Muscle of leg (tissue), 3 donors: ENCODE measurements at regions not wholly inside any gene's neighbourhood (a gene's known extent, or its start where the extent isn't known, plus 50 kb on each side); places are given as distances from the start of the nearest gene placed in this dataset.

ENCODE experiments used
- DNase-seq: peaks from one replicate; pipeline ENCODE4 v3.0.0; 2013
- H3K27ac ChIP-seq: one replicate; pipeline ENCODE4 v1.5.1; 2013; ENCODE audit warnings: mild to moderate bottlenecking, low read length, control low read depth
- H3K27me3 ChIP-seq: one replicate; pipeline ENCODE4 v1.6.1; 2013; ENCODE audit warnings: low read length; ENCODE audit not compliant: control insufficient read depth, insufficient read depth
- H3K36me3 ChIP-seq: one replicate; pipeline ENCODE4 v1.6.1; 2013; ENCODE audit warnings: low read length; ENCODE audit not compliant: control insufficient read depth, insufficient read depth
- H3K4me1 ChIP-seq: one replicate; pipeline ENCODE4 v1.6.1; 2013; ENCODE audit warnings: low read length; ENCODE audit not compliant: control insufficient read depth, insufficient read depth
- H3K4me3 ChIP-seq: one replicate; pipeline ENCODE4 v1.5.1; 2013; ENCODE audit warnings: low read length, control low read depth
- H3K9me3 ChIP-seq: replicated peaks from 2 replicates; pipeline ENCODE4 v1.6.1; 2013; ENCODE audit warnings: low read depth, low read length; ENCODE audit not compliant: control insufficient read depth
- WGBS: methylation state at CpG from one replicate; pipeline ENCODE4 v1.1.5; 2013; ENCODE audit warnings: missing lambda C conversion rate; ENCODE audit not compliant: insufficient coverage; 5-methylcytosine and 5-hydroxymethylcytosine counted together

DNA sequence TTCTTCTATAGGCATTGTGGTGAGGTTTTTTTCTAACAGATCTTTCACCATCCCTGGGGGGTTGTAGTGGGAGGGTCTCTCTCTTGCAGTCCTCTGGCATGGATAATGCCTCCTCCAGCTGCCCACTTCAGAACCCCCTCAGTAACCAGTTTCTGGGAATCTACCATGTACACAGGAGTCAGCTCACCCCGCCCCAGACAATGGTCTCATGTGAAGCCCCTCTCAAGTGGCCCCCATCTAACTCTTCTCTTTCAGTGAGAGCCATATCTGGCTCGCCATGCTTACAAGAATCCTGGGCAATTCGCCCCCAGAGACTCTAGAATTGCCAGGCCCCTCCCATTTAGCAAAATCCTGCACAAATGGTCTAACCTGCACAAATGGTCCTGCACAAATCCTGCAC, 144.4 kb upstream of the FSTL4 start:
- Histone ChIP-seq H3K27ac (no peak overlapping the region), H3K9me3 (no peaks in the 10 kb centered on the region), H3K4me3 (no peak overlapping the region), H3K27me3 (peaks cover 4% of the 10 kb centered on the region), H3K36me3 (no peaks in the 10 kb centered on the region), H3K4me1 (no peaks in the 10 kb centered on the region)
- WGBS = 47% methylated on average over 3 of the region's 3 CpGs
- no peak for DNase-seq

DNA sequence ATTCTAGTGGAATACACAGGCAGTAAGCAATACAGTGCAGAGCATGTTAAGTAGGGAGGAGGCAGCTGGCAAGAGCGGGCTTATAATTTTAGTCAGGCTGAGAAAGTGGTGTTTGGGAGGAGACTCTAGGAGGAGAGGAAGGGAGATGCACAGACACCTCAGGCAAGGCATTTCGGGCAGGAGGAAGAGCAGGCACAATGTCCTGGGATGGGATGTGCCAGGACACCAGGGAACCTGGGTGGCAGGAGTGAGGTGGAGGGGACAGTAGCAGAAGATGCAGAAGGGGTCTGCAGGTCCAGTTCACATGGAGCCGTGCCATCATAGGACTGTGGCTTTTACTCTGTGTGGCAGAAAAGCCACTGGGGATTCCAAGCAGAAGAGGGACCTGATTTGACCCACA, 143.7 kb upstream of the FSTL4 start:
- peaks cover 4% of the 10 kb centered on the region for H3K27me3 ChIP-seq
- 84% methylated on average over 3 of the region's 3 CpGs for WGBS
- no peak for DNase-seq

DNA sequence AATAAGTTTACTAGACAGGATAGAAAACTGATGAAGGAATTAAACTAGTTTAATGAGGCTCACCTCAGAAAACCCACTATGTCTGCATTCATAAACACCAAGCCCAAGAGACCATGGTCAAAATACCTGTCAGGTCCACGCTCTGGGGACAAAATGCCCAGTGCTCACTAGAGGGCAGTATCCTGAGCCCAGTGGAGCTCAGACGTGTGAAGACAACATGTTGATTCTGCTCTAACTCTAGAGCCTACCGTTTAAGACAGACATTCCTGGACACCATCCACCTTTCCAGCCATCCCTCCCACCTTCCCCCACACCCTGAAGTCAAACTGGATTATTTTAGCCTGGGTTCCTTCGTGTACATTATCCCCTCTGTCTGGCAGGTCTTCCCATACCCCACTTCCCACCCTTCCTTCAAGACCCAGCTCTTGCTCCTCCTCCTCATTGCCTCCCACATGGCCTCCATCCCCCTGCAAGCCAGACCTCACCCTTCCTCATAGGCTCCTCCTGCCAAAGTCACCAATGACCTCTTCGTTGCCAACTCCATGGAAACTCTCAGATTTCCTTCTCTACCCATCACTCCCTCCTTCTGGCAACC, 142.3 kb upstream of the FSTL4 start:
- Histone ChIP-seq H3K27ac (no peak overlapping the region), H3K9me3 (no peaks in the 10 kb centered on the region), H3K4me3 (no peak overlapping the region), H3K4me1 (no peaks in the 10 kb centered on the region), H3K36me3 (no peaks in the 10 kb centered on the region), H3K27me3 (peaks cover 4% of the 10 kb centered on the region)
- 39% methylated on average over 5 of the region's 5 CpGs for WGBS
- DNase-seq = peak; percentile 5

More for the DNA sequence above, 143.7 kb upstream of the FSTL4 start:
- H3K9me3 ChIP-seq = no peaks in the 10 kb centered on the region
- H3K4me1 ChIP-seq = no peaks in the 10 kb centered on the region
- H3K4me3 ChIP-seq = no peak overlapping the region
- H3K36me3 ChIP-seq = no peaks in the 10 kb centered on the region
- no peak overlapping the region for H3K27ac ChIP-seq

DNA sequence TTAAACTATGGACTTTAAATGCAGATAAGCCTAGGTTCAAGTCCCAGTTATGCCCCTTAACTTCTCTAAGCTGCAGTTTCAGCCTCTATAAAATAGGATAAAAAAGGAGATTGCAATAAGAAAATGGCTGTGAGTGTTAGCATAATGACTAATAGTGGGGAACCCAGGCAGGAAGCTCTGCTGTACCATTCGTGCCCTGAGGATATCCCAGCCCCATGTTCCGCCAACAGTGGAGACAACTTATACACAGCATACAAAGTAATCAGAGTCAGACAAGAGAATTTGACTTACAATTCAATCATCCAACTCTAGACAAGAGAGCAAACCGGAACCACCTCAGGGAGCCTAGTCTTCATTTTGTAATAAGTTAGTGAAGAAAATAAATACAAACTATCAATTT, 141.5 kb upstream of the FSTL4 start:
- 83% methylated on average over 1 of the region's 3 CpGs for WGBS

DNA sequence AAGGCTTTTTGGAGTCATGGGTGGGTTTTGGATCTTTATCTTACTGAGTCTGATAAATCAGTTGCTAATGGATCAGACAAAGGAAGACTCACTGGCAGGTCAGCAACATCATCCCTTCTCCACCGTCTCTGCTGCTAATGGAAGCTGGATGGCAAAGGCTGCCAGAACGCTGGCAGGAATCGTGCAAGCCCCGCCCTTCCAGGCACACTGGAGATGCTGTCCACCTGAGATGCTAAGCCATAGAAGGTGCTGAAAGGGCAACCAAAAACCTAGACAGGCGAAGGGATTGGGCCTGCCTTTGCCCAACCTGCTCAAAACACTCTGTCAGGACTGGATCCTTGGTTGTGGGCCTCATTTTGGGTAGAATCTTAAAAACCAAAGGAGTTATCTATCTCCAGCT, 139.5 kb upstream of the FSTL4 start:
- Histone ChIP-seq H3K4me1 (no peaks in the 10 kb centered on the region), H3K36me3 (no peaks in the 10 kb centered on the region), H3K4me3 (no peak overlapping the region), H3K9me3 (no peaks in the 10 kb centered on the region), H3K27ac (no peak overlapping the region), H3K27me3 (peaks cover 4% of the 10 kb centered on the region)
- no peak for DNase-seq
- 71% methylated on average over 4 of the region's 5 CpGs for WGBS

More for the DNA sequence above, 141.5 kb upstream of the FSTL4 start:
- no peaks in the 10 kb centered on the region for H3K36me3 ChIP-seq
- no peak overlapping the region for H3K4me3 ChIP-seq
- no peak overlapping the region for H3K27ac ChIP-seq
- H3K9me3 ChIP-seq = no peaks in the 10 kb centered on the region
- no peak for DNase-seq
- H3K4me1 ChIP-seq = no peaks in the 10 kb centered on the region
- peaks cover 4% of the 10 kb centered on the region for H3K27me3 ChIP-seq

DNA sequence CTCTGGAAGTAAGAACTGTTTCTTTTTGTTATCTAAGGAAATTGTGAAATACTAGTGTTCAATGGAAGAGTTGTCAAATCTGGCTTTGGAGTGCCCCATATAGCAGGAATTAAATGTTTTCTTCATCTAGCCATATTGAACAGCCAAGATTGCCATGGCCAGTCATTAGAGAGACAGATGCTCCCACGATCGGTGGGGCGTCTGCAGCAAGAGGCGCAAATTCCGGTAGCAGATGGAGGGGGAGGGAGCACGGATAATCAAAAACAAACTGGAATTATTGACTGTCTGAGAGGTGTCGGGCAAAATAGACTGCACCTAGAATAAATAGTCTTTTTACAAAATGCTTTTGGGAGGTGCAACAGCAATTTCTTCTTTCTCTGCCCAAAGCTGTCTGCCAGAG, 139.1 kb upstream of the FSTL4 start:
- no peaks in the 10 kb centered on the region for H3K4me1 ChIP-seq
- DNase-seq = no peak
- H3K4me3 ChIP-seq = no peak overlapping the region
- no peaks in the 10 kb centered on the region for H3K36me3 ChIP-seq
- peaks cover 4% of the 10 kb centered on the region for H3K27me3 ChIP-seq
- no peak overlapping the region for H3K27ac ChIP-seq
- H3K9me3 ChIP-seq = no peaks in the 10 kb centered on the region
- 82% methylated on average over 7 of the region's 7 CpGs for WGBS

DNA sequence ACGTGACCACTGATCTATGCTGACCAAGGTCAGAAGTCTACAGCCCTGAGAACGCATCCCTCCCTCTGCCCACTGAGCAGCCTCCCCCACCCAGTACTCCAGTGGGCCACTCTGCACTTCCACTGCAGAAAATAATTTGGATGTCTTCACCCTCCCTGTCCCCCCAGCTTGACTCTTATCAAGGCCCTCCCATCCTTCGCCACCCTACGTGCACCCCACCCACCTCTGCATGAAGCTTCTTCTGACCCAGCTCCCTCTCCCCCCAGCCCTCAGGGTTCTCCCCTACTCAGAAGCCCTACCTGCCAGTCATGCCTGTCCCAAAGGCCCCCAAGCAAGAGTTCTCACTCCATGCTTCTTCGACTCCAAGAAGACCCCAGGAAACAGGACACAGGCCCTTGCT, 138.5 kb upstream of the FSTL4 start:
- Histone ChIP-seq H3K36me3 (no peaks in the 10 kb centered on the region), H3K4me3 (no peak overlapping the region), H3K27me3 (peaks cover 4% of the 10 kb centered on the region), H3K27ac (no peak overlapping the region), H3K4me1 (no peaks in the 10 kb centered on the region), H3K9me3 (no peaks in the 10 kb centered on the region)
- DNase-seq = no peak
- 84% methylated on average over 5 of the region's 5 CpGs for WGBS

DNA sequence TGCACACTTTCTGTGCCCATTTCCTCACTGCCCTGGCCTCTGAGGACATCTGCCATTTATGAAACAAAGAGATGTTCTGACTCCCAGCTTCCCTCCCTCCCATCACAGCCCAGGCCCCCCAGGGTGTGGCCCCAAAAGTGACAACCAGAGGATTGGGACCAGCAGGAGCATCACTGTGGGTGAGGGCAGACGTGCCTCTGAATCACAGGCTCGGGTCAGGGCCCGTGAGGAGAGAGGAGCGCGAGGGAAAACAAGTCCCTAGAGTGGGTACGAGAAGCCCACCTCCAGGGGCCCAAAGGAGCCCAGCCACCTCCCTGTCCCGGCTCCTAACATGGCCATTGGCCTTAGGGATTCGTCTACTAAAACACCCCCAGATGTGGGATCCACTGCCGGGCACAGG, 138.0 kb upstream of the FSTL4 start:
- no peaks in the 10 kb centered on the region for H3K4me1 ChIP-seq
- no peaks in the 10 kb centered on the region for H3K36me3 ChIP-seq
- H3K4me3 ChIP-seq = no peak overlapping the region
- no peaks in the 10 kb centered on the region for H3K9me3 ChIP-seq
- H3K27ac ChIP-seq = no peak overlapping the region
- peaks cover 1% of the 10 kb centered on the region for H3K27me3 ChIP-seq
- DNase-seq = no peak
- 91% methylated on average over 9 of the region's 9 CpGs for WGBS

DNA sequence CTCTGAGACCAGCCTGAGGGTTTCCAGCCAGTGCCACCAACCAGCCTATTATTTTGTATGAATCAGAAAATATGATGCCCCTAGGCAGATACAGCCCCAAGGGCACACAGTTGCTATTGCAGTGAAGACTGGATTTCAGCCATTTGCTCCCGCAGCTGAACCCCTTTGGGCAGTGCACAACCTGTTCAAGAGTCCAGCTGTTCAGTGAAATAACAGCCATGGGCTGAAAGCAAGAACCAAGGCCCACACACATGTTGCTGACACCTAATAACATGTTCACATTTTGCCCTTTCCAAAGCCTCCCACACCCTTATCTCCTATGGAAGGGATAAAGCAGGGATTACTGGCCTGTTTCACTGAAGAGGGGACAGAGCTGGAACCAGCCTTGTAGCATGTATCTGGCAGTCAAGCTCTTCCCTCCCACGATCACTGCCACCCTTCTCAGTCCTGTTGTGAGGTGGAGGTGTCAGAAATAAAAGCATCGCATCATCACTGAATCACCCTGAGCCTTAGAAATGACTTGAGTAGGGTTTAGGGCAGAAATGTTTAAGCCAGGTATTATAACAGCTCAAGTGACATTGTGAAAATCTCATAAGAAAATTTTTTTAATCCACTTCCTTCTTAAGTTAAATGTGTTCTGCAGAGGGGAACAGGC, 137.1 kb upstream of the FSTL4 start:
- Histone ChIP-seq H3K4me1 (no peaks in the 10 kb centered on the region), H3K4me3 (no peak overlapping the region), H3K36me3 (no peaks in the 10 kb centered on the region), H3K9me3 (no peaks in the 10 kb centered on the region), H3K27me3 (no peaks in the 10 kb centered on the region), H3K27ac (no peak overlapping the region)
- DNase-seq = peak; percentile 5
- 17% methylated on average over 1 of the region's 3 CpGs for WGBS

DNA sequence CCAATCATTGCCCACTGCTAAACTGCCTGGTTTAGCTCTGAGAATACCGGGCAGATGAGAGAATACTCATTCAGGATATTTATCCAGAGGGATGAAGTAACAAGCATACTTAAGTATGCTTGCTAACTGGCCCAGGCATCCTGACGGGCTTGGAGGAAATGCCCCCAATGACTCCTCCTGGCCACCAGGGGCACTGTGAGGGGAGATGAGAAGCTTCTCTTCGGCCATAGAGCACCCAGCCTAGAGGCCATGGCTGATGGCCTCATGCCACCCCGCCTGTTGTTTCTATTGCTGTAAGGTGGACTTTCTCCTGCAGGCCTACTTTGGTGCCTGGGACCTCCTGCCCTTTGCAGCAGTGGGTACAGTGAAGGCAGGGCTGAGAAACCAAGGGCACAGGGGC, 134.5 kb upstream of the FSTL4 start:
- H3K36me3 ChIP-seq = no peaks in the 10 kb centered on the region
- H3K4me3 ChIP-seq = no peak overlapping the region
- no peak overlapping the region for H3K27ac ChIP-seq
- H3K4me1 ChIP-seq = no peaks in the 10 kb centered on the region
- WGBS = no CpG with 5 or more reads among the region's 4 CpGs
- no peak for DNase-seq
- no peaks in the 10 kb centered on the region for H3K9me3 ChIP-seq
- H3K27me3 ChIP-seq = no peaks in the 10 kb centered on the region

DNA sequence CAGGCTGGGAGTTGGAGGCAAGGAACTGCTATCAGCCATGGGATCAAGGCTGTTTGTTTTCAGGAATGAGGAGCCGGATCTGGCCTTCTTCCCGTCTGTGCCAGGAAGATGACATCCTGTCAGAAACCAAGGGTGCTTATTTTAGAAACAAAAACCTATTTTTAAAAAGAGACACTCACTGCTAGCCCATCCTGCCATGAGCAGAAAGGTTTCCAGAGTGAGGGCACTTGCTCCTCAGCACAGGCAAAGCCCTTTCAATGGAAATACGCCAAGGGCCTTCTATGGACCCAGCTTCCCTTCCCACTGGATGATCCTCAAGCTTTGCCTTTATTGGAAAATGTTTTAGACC, 132.6 kb upstream of the FSTL4 start:
- Histone ChIP-seq H3K27ac (no peak overlapping the region), H3K4me3 (no peak overlapping the region), H3K27me3 (no peaks in the 10 kb centered on the region), H3K36me3 (no peaks in the 10 kb centered on the region), H3K9me3 (no peaks in the 10 kb centered on the region), H3K4me1 (no peaks in the 10 kb centered on the region)
- WGBS = 50% methylated on average over 1 of the region's 3 CpGs
- DNase-seq = no peak
